Amniotic epithelial cell (primary cell): ENCODE measurements at regions not wholly inside any gene's neighbourhood (a gene's known extent, or its start where the extent isn't known, plus 50 kb on each side); places are given as distances from the start of the nearest gene placed in this dataset.
A peak's percentile ranks its signal among the peaks of the same experiment; 100 is the strongest.

Experiments
- DNase-seq: peaks from one replicate; pipeline ENCODE4 v3.0.0-alpha.2; 2010; ENCODE audit warnings: low read depth

GRCh38 chr4:183563874-183564273 lies 59.0 kb downstream of the ING2 start:
- peak; percentile 74 for DNase-seq

GRCh38 chr4:183571350-183571941 lies 66.6 kb downstream of the ING2 start:
- DNase-seq, result peak; percentile 63

GRCh38 chr4:183576701-183577404 lies 72.0 kb downstream of the ING2 start:
- DNase-seq, result peak; percentile 21

- DNase-seq, result no peak
These were observed 75.5 kb downstream of the ING2 start for GRCh38 chr4:183580370-183580769.

GRCh38 chr4:183580849-183581248 lies 76.0 kb downstream of the ING2 start:
- DNase-seq, result no peak

GRCh38 chr4:183586824-183587223 lies 72.2 kb downstream of the RWDD4 start:
- no peak for DNase-seq

GRCh38 chr4:183588169-183588675 lies 70.8 kb downstream of the RWDD4 start:
- peak; percentile 85 for DNase-seq

- no peak for DNase-seq
These were observed 70.3 kb downstream of the RWDD4 start for GRCh38 chr4:183588691-183589090.

GRCh38 chr4:183589461-183590099 lies 69.4 kb downstream of the RWDD4 start:
- DNase-seq, result no peak
